ENCODE measurements at regions not wholly inside any gene's neighbourhood (a gene's known extent, or its start where the extent isn't known, plus 50 kb on each side); places are given as distances from the start of the nearest gene placed in this dataset.

- TF ChIP-seq CTCF (IDR thresholded peaks at IDR 0.05), result no peak
- no peak for TF ChIP-seq POLR2A (IDR thresholded peaks at IDR 0.05)
Measured at GRCh38 chr6:21486115-21486514, 107.4 kb upstream of the SOX4 start.

Data from body of pancreas (tissue), 4 donors.